ENCODE measurements at regions not wholly inside any gene's neighbourhood (a gene's known extent, or its start where the extent isn't known, plus 50 kb on each side); places are given as distances from the start of the nearest gene placed in this dataset.

- no peak for TF ChIP-seq CTCF (IDR thresholded peaks at IDR 0.05)
- TF ChIP-seq POLR2A (IDR thresholded peaks at IDR 0.05), result no peak
- TF ChIP-seq EP300 (IDR thresholded peaks at IDR 0.05; ENCODE audit: low read depth), result no peak
- no peak for TF ChIP-seq POLR2AphosphoS5 (IDR thresholded peaks at IDR 0.05)
Measured at GRCh38 chr5:133665571-133665970, 53.2 kb upstream of the FSTL4 start.
